Uterus (tissue), 2 donors: ENCODE measurements at regions not wholly inside any gene's neighbourhood (a gene's known extent, or its start where the extent isn't known, plus 50 kb on each side); places are given as distances from the start of the nearest gene placed in this dataset.

Experiments used
- CTCF ChIP-seq, 4 experiments: fragments of 200-600 bp in 2 of 4; fragments of 450-650 bp in 2 of 4; sonication (generic) in 2 of 4; IDR thresholded peaks; one replicate each; pipeline ENCODE4 v1.5.1; 2016 to 2019; ENCODE audit warnings: antibody characterized with exemption in 4 of 4, mild to moderate bottlenecking in 2 of 4, moderate library complexity in 1 of 4
- POLR2A ChIP-seq, 2 donors: fragments of 450-650 bp; IDR thresholded peaks; one replicate each; pipeline ENCODE4 v1.6.1; 2016; ENCODE audit warnings: antibody characterized with exemption in 2 of 2, mild to moderate bottlenecking in 1 of 2, moderate library complexity in 1 of 2

GRCh38 chr11:21785351-21785750, 407.5 kb upstream of the ANO5 start:
- TF ChIP-seq POLR2A (IDR thresholded peaks at IDR 0.05) (no peak), CTCF (IDR thresholded peaks at IDR 0.05) (no peak)
